ENCODE measurements at regions not wholly inside any gene's neighbourhood (a gene's known extent, or its start where the extent isn't known, plus 50 kb on each side); places are given as distances from the start of the nearest gene placed in this dataset.
"Not testable (repeated sequence)": the region's sequence is repeated elsewhere in the genome, so short reads cannot be mapped to it uniquely, and the experiment has no call there.

- DNase-seq: no peak
Observed at GRCh38 chr11:16528639-16529038, 172.3 kb upstream of the SOX6 start.

DNA sequence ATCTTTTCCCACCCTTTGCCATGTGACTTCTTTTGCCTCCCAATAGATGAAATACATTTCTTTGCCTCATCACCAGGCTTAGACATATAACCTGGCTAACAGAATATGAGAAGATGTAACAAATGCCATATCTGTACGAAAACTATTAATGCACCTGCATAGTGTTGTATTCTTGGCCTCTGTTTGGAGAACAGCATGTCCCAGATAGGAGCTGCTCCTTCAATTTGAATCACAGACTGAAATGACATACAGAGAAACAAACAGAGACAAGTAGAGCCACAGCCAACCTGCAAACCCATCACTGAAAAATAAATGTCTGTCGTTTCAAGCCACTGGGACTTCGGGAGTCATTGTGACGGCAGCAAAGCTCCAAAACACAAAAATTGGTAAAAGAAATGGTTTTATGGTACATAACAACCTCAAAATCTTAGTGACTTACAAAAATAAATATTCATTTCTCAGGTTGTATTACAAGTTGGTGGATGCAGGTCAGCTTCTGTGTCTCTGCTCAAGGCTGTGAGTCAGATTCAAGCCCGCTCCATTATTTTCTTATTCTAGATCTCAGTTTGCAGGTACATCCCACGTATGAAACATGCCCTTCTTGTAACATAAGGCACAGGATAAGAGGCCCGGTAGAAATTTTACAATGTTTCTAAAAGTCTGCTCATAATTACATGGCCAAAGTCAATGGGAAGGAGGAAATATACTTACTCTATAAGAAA lies 171.3 kb upstream of the SOX6 start:
- DNase-seq: no peak

DNA sequence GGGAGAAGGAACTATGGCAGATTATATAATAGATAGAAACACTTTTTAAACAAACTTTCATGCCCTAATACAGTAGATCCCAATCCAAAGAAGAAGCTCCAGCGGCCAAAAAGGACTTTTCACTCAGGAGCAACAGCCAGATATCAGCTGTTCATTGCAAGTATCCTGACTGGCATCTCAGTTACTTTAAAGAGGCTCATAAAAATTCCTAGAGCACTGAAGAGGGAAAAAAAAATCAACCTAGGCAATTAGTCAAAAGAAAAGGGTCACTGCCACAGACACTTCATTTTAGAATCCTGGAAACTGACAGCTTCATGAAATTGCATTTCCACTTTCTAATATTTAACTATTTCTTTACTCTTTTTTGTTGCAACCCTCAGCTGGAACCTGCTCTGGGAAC lies 170.6 kb upstream of the SOX6 start:
- DNase-seq: no peak

DNA sequence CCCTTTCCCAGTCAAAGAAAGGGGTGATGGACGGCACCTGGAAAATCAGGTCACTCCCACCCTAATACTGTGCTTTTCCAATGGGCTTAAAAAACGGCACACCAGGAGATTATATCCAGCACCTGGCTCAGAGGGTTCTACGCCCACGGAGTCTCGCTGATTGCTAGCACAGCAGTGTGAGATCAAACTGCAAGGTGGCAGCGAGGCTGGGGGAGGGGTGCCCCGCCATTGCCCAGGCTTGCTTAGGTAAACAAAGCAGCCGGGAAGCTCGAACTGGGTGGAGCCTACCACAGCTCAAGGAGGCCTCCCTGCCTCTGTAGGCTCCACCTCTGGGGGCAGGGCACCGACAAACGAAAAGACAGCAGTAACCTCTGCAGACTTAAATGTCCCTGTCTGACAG lies 164.4 kb upstream of the SOX6 start:
- not testable (repeated sequence) for DNase-seq

DNA sequence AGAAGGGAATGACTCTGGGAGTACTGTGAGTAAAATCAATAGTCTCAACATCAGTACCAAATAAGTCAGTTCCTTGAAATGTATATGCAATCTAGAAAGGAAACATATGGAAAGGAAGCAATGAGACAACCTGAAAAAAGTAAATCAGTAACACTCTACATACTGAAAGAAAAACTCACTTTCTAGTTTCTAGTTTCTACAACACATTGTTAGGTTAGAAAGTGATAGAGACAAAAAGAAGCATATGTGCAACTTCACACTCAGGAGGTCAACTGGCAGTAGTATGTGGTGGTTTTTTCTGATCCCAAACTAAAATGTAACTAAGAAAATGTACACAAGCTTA lies 156.5 kb upstream of the SOX6 start:
- DNase-seq: no peak

GRCh38 chr11:16512198-16512898 lies 156.0 kb upstream of the SOX6 start:
- DNase-seq: no peak

GRCh38 chr11:16511116-16512114 lies 155.1 kb upstream of the SOX6 start:
- no peak for DNase-seq

DNA sequence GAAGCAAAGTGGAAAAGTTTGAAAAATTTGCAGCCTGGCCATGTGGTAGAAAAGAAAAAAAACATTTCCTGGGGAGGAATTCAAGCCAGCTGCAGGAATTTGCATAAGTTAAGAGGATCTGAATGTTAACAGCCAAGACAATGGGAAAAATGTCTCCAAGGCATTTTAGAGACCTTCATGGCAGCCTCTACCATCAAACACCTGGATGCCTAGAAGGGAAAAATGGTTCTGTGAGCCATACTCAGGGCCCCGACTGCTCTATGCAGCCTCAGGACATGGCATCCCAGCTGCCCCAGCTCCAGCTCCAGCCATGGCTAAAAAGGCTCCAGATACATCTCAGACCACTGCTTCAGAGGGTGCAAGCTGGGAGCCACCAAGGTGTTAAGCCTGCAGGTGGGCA lies 149.1 kb upstream of the SOX6 start:
- no peak for DNase-seq

DNA sequence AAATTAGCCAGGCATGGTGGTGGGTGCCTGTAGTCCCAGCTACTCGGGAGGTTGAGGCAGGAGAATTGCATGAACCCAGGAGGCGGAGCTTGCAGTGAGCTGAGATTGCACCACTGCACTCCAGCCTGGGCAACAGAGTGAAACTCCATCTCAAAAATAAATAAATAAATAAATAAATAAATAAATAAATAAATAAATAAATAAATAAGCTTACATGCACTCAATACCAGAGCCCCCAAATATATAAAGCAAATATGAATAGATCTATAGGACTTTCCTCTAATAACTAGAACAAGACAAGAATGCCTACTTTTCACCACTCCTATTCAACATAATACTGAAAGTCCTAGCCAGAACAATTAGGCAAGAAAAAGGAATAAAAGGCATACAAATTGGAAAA lies 147.5 kb upstream of the SOX6 start:
- not testable (repeated sequence) for DNase-seq

- DNase-seq: no peak
Observed at GRCh38 chr11:16494918-16495691, 138.8 kb upstream of the SOX6 start.

GRCh38 chr11:16484434-16484833 lies 128.1 kb upstream of the SOX6 start:
- no peak for DNase-seq

- no peak for DNase-seq
Observed at GRCh38 chr11:16474659-16475058, 118.3 kb upstream of the SOX6 start.

DNA sequence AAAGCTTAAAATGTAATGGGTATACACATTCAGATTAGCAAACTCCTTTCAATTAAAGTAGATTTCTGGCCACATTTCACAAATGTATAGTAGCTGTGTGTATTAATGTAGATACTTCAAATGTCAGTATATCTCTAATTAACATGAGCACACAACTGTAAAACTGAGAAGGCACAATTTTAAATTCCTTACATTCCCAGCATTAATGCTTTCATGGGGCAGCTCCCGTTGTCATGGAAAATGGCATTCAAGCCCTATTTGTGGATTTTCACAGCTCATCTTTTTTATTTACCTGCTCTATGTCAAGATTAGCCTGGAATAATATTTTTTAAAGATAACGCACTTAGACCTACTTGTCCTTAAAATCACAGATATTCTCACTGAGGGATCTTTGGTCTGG lies 113.6 kb upstream of the SOX6 start:
- DNase-seq: no peak

- DNase-seq: no peak
Observed at GRCh38 chr11:16468735-16469453, 112.5 kb upstream of the SOX6 start.

DNA sequence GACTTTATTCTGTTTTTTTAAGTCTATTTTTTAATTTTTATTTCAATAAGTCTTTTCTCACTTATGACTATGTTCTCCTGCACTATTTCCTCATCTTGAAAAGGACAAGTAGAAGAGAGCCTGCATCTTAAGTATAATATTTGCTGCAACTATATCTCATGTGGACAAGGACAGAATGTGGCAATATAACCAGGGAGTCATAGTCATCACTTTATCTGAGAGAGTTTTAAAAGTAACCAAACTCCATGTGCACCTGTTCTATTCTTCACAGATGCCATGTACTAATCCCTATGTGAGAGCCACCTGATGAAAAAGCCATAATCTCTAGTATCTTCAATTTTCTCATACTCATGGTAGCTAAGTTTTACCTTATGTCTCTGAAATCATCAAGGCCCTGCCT lies 104.2 kb upstream of the SOX6 start:
- DNase-seq: no peak

DNA sequence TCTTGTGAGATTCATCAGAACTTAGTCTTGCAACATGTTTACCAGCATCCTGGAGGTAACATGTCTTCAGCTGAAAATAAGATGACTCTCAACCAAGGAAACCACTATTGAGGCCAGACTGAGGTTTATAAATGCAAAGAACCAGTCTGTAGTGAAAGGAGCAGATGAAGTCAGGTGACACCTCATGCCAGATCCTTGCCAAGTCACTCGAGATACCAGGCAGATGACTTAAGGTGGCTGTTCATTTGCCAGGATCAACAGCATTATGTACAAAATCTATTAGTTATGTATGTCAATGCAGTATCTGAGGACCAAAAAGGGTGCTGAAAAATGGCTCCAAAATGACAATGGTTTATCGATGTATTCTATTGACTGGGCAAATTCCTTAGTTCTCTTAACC lies 100.0 kb upstream of the SOX6 start:
- no peak for DNase-seq

- no peak for DNase-seq
Observed at GRCh38 chr11:16454289-16454863, 98.0 kb upstream of the SOX6 start.

- DNase-seq: no peak
Observed at GRCh38 chr11:16448123-16448717, 91.9 kb upstream of the SOX6 start.

- no peak for DNase-seq
Observed at GRCh38 chr11:16441461-16441860, 85.1 kb upstream of the SOX6 start.

DNA sequence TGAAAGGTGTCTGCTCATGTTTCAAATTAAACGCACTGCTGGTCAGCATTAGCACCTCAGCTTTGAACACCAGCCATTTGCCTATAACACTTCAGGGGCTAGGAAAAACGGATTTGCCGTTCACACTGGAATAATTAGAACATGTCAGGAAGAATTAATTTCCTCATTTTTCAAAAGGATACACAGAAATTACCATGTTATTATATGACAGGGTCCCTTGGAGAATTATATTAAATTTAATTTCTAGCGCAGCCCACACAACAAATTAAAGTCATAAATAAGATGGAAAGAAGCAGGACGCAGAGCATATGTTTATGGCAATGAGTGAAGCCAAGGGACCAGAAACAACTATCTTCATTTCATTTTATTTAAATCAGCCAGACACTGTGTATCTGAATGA lies 83.8 kb upstream of the SOX6 start:
- DNase-seq: no peak

GRCh38 chr11:16434036-16434435 lies 77.7 kb upstream of the SOX6 start:
- DNase-seq: no peak

Measured in NCI-H510A (cell line).